Activated CD4-positive, alpha-beta T cell treated with anti-CD3 and anti-CD28 coated beads, Interleukin-2, amount 50 U/mL, for 48 hours (primary cell): ENCODE measurements at regions not wholly inside any gene's neighbourhood (a gene's known extent, or its start where the extent isn't known, plus 50 kb on each side); places are given as distances from the start of the nearest gene placed in this dataset.
"Not testable (repeated sequence)": the region's sequence is repeated elsewhere in the genome, so short reads cannot be mapped to it uniquely, and the experiment has no call there.

Experiments used
- DNase-seq, 2 experiments: peaks; one replicate each; pipeline ENCODE4 v3.0.0-alpha.2; 2020

GRCh38 chr2:56021579-56021978 is 98.0 kb upstream of the EFEMP1 start:
- DNase-seq = no peak

GRCh38 chr2:56025469-56026193 is 102.0 kb upstream of the EFEMP1 start:
- DNase-seq = no peak

- no peak for DNase-seq
Measured at GRCh38 chr2:56026828-56027227, 103.2 kb upstream of the EFEMP1 start.

DNA sequence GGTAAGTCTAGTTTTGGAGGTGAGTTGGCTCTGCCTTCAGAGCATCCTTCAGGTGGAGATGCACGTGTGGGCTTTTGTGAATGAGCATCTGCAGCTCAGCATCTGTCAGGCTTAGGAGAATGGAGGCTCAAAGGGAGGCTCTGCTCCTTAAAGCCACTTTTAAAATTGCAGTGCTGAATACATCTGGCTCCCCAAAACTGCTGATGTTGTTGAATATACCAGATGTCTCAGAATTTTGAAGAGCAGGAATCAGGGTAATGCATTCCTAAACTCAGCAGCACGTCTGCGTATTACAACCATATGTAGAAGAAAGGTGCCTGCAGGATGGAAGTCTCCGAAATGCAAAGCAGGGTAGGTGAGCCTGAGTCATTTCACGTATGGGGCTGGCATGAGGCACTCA is 106.5 kb upstream of the EFEMP1 start:
- no peak for DNase-seq

DNA sequence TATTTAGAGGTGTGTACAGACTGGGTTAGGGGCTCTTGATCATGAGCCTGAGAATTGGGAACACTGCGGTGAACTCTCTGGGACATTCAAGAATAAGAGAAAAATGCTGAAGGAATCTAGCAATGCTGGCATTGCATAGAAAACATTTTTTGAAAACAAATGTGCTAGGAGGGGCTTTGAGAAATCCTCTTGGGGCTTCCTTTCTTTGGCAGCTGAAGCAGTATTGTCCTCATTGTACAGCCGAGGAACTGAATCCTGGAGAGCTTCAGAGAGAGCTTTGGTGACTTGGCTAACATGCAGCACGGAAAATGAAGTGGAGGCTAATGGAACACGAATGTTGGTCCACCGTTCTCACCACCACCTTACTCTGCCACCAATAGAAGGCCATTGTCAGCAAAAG is 107.3 kb upstream of the EFEMP1 start:
- no peak for DNase-seq

DNA sequence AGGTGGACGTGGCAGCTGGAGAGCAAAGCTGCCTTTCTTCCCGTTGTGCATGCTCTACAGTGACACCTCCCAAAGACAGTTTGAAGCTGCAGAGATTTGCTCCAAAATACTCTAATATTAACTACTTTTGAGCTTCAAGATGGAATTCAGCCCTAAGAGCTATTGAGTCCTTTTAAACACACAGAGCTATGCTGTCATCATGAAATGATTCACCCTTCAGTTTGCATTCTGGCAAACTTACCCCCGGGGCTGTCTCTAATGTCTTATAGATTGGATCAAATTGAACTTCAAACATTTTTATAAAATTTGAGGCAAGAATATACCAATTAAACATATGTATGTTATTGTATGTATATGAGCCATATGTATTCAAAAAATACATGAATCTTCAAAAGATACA is 110.7 kb upstream of the EFEMP1 start:
- no peak for DNase-seq

- DNase-seq = no peak
Measured at GRCh38 chr2:56040189-56040588, 116.6 kb upstream of the EFEMP1 start.

GRCh38 chr2:56040834-56041233 is 117.3 kb upstream of the EFEMP1 start:
- DNase-seq = no peak

DNA sequence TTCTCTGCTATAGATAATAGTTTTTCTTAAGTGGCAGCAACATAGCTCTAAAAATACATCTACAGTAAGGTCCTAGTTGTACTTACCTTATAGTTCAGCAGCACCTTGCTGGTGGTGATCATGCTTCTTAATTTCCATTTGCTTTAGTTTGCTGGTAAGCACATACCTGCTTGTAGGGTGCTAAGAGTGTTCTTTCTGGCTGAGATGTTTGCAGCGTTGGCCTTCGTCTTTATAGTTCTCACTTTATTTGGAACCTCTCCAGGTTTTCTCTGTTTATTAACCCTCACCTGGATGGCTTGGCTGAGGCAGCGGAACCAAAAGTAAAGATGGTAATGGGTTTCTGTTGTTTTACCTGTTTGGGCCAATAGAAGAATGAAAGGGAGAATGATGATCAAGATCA is 123.6 kb upstream of the EFEMP1 start:
- DNase-seq = no peak

DNA sequence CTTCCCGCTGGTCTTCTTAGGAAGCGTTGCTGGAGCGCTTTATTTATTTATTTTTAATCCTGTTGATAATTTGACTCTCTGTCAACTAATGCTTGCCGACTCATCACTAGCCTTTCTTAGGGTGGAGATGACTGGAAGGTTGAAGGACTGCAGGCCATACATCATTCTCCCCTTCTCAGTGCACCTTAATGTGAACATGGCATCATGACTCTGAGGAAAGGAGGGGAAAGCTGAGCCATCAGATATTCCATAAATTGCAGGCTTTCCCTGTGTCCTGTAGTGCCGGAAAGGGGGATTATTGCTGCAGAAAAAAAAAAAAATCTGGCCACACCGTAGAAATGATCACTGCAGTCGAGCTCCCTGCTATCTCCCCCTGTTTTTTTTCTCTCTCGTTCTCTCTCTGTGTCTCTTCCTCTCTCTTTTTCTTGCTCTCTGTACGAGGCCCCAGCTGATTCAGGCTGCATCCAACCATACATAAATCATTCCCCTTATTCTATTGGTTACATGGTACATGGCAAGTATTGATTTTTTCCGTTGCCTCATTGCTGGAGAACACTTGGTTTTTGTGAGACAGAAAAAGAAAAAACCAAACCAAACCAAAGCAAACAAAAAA is 125.8 kb upstream of the EFEMP1 start:
- DNase-seq = no peak

- no peak for DNase-seq
Measured at GRCh38 chr2:56053679-56054078, 130.1 kb upstream of the EFEMP1 start.

DNA sequence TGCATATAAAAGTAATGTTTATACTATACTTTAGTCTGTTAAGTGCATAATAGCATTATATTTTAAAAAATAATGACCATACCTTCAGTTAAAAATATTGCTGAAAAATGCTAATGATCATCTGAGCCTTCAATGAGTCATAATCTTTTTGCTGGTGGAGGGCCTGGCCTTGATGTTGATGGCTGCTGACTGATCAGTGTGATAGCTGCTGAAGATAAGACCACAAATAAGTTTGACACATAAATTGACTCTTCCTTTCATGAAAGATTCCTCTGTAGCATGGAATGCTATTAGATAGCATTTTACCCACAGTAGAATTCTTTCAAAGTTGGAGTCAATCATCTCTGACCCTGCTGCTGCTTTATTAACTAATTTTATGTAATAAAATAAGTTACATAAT is 128.4 kb upstream of the CCDC85A start:
- DNase-seq = no peak

DNA sequence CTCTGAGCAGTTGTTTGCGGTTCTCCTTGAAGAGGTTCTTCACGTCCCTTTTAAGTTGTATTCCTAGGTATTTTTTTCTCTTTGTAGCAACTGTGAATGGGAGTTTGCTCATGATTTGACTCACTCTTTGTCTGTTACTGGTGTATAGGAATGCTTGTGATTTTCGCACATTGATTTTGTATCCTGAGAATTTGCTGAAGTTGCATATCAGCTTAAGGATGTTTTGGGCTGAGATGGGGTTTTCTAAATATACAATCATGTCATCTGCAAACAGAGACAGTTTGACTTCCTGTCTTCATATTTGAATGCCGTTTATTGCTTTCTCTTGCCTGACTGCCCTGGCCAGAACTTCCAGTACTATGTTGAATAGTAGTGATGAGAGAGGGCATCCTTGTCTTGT is 122.5 kb upstream of the CCDC85A start:
- not testable (repeated sequence) for DNase-seq

DNA sequence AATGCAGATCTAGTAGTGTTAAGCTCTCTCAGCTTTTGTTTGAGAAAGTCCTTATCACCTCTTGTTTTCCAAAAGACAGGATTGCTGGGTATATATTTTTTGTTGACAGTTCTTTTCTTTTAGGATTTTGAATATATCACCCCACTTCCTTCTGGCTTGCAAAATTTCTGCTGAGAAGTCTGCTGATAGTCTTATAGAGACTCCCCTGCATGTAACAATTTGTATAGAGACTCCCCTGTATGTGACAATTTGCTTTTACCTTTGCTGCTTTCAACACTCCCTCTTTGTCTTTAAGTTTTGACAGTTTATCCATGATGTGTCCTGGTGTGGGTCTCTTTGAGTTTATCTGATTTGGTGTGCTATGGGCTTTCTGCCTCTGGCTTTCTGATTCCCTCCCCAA is 115.0 kb upstream of the CCDC85A start:
- no peak for DNase-seq

DNA sequence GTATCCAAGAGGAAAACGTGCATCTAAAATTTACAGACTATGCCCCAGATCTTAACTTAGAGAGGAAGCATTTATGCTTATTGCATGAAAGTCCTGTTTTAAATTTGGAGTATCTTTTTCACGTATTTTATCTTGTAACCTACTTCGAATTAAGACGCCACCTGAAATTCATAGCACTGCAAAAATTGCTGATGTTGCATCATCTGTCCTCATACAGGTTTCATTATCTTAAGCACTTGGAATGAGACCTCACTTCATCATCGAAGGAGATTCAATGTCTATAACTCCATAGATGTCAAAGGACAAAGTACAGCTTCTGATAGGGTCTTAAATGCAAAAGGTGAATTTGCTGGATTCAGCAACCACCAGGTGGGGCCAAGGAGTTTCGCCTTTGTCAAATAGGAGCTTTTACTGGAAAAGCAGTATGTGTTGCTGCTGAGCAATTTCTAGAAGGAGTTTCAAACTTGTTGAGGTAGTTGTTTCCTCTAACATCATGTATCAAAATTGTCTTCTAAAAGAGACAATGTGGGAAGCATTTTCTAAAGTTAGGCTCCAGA is 106.4 kb upstream of the CCDC85A start:
- DNase-seq = peak in 1 of 2 experiments; percentile 6

GRCh38 chr2:56082665-56083064 is 101.1 kb upstream of the CCDC85A start:
- DNase-seq = no peak

- DNase-seq = no peak
Measured at GRCh38 chr2:56084111-56084901, 99.5 kb upstream of the CCDC85A start.

GRCh38 chr2:56086336-56086735 is 97.5 kb upstream of the CCDC85A start:
- DNase-seq = no peak

- DNase-seq = no peak
Measured at GRCh38 chr2:56088411-56088810, 95.4 kb upstream of the CCDC85A start.

DNA sequence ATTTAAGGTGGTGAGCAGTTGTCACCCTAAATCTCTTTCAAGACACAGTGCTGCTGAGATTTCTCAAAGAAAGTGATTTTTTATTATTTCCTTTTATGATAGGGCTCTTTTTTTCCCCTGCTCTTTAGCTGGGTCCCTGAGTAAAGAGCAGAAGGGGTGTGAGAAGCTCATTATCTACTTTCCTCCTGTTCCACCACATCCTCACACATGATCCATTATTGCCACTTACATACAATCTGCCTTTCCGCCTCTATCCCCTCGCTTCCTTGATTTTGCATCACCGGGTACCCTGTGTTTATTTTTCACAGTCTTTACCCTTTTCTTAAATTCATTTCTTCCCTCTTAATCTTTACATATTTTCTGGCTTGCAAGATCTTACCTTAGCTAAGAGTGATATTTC is 93.9 kb upstream of the CCDC85A start:
- no peak for DNase-seq

DNA sequence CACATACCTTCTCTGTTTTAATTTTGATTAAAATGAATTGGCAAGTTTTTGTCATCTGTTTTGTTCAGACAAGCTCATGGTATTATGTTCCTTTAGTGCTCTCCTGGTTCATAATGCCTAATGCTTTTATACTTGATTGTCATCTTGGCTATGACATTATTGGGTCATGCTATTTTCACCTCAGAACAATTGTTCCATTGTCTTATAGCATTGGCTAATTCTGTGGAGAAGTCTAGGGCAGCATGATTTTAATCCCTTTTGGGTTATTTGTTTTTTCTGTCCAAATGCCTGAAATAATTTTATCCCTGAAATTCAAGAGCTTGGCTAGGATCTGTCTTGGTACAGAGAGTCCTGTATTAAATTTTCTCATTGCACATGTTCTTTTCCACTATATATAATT is 83.8 kb upstream of the CCDC85A start:
- no peak for DNase-seq

DNA sequence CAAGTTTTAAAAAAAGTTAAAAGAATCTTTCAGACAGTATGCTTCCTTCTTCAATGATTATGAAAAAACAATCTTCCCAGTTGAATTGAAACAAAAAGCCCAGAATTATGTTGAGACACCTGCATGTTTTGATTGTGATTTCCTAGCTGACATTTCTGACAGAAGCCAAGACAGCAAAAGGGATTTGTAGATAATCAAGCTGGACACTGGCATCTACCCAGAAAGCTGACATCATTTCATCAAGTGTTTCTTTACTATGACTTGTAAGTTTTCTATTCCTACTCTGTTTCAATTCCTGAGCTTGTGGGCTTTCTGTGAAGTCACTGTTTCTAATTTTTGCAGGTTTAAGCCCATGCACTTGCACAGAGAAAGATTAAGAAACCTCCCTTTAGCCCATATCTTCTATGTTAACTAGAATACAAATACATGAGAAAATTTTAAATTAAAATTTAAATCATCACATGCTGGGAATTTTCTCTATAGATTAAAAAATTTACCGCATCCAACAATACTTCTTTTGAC is 82.9 kb upstream of the CCDC85A start:
- no peak for DNase-seq

DNA sequence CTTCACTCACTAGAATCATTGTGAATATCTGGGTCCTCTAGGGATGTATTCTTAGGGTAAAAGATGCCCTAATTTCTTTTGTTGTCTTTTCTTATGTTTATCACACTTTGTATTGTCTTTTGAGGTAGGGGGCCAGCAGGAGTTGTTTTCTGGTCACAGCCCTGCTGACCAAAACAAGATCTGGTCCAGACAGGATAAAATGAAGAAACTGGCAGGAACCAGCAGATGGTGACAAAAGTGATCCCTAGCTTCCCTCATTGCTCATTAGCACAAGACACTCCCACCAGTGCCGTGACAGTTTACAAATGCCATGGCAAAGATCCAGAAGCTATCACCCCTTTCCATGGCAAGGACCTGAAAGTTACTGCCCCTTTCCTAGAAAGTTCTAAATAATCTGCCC is 81.7 kb upstream of the CCDC85A start:
- no peak for DNase-seq

DNA sequence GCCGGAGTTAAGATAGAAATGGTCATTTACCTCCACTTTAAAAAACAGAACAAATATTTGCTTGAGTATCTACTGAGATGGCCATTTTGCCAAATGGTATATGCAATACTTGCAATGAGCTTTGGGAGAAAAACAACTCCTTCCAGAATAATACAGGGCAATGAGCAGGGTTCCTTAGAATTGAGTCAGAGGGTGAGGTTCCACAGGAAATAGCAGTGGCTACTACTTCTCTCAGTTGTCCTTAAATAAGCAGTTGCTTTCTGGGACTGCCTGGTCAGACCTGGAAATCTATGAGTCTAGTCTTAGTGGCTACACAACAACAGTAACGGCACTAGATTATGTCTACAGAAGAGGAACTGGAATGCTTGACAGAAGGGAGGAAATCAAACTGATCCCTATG is 80.9 kb upstream of the CCDC85A start:
- DNase-seq = no peak
